BJ (cell line): ENCODE measurements at regions not wholly inside any gene's neighbourhood (a gene's known extent, or its start where the extent isn't known, plus 50 kb on each side); places are given as distances from the start of the nearest gene placed in this dataset.
A peak's percentile ranks its signal among the peaks of the same experiment; 100 is the strongest.

Experiments used
- CTCF ChIA-PET: fragments of 350-600 bp; formaldehyde crosslinking; extraction: SDS; loops from one replicate; lab custom pipeline; 2021; ENCODE audit warnings: antibody characterized with exemption, inconsistent platforms; lab: Yijun Ruan, JAX
- POLR2A ChIA-PET: fragments of 300-600 bp; sonication (Branson Sonifier 250); formaldehyde crosslinking; extraction: SDS; loops from one replicate; lab custom pipeline; 2021; ENCODE audit warnings: antibody characterized with exemption; lab: Charles Lee
- DNase-seq: peaks from one replicate; pipeline ENCODE4 v3.0.0-alpha.2; 2011; ENCODE audit warnings: low read depth
- H3K27me3 ChIP-seq: 2 replicates; pipeline ENCODE4 v1.6.0; 2011; ENCODE audit warnings: low read length; ENCODE audit not compliant: control insufficient read depth, insufficient read depth
- H3K36me3 ChIP-seq: 2 replicates; pipeline ENCODE4 v1.5.1; 2011; ENCODE audit warnings: low read length; ENCODE audit not compliant: control insufficient read depth, insufficient read depth
- H3K4me3 ChIP-seq: 2 replicates; pipeline ENCODE4 v1.5.1; 2011; ENCODE audit warnings: low read depth, mild to moderate bottlenecking, control low read depth, low read length
- TF ChIP-seq, protein P1 (sequence below): IDR thresholded peaks from 2 replicates; pipeline ENCODE4 v1.5.1; 2011; ENCODE audit warnings: low read depth, mild to moderate bottlenecking, control low read depth, inconsistent platforms, low read length, moderate library complexity; ENCODE audit not compliant: insufficient read depth

DNA sequence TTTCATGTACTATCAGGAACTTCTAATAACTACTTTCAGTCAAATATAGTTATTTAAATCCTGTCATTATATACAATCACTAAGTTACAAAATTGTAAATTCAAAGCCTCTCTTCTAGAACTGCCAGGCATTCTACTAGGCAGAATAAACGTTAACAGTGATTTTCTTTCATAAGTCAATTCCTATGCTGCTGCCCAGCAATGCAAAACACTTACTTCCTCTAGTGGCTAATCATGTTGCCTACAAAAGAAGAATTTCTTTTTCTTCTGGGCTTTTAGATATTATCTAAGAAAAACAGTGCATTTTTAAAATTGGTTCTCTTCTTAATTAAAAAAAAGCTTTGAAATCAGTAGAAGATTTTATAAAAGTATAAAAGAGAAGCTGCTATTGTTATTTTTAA lies 509.8 kb upstream of the ADAMTS5 start:
- ChIA-PET CTCF (interaction anchor here (0.5 to 1.0 kb wide), 3 partner anchors 116 to 281 kb away, joined by 3 to 4 read pairs (median 3); no protein-coding TSS in a partner anchor), POLR2A (interaction anchor here (0.5 kb wide), 1 partner anchor 1825 kb away, joined by 3 read pairs; no protein-coding TSS in a partner anchor)
- no peak overlapping the region for H3K4me3 ChIP-seq
- no peak for DNase-seq
- H3K27me3 ChIP-seq = no peaks in the 10 kb centered on the region
- no peaks in the 10 kb centered on the region for H3K36me3 ChIP-seq
- TF ChIP-seq, protein P1, sequence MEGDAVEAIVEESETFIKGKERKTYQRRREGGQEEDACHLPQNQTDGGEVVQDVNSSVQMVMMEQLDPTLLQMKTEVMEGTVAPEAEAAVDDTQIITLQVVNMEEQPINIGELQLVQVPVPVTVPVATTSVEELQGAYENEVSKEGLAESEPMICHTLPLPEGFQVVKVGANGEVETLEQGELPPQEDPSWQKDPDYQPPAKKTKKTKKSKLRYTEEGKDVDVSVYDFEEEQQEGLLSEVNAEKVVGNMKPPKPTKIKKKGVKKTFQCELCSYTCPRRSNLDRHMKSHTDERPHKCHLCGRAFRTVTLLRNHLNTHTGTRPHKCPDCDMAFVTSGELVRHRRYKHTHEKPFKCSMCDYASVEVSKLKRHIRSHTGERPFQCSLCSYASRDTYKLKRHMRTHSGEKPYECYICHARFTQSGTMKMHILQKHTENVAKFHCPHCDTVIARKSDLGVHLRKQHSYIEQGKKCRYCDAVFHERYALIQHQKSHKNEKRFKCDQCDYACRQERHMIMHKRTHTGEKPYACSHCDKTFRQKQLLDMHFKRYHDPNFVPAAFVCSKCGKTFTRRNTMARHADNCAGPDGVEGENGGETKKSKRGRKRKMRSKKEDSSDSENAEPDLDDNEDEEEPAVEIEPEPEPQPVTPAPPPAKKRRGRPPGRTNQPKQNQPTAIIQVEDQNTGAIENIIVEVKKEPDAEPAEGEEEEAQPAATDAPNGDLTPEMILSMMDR = peak; percentile 65

DNA sequence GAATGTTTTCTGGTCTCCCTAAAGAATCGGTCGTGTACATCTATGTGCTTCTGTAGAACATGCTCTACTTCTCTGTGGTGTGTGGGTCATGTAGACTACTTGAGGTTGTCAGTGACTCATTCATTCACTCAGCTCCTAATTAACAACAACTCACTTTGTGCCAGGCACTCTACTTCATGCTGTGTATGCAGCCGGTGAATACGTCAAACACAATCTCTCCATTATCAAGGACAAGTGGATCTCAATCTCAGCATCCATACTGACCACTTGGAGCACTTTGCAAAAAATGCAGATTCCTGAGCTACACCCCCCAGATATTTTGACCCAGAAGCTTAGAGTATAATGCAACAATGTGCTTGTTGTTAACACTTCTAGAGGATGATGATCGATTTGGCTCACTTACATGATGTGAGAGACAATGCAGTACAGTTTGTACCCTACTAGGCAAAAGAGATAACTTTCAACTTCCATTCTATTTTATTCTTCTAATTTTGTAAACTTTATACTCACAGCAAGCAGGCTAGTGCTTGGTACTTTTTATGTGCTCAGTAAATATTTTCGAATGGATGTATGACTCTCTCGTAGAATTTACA lies 508.6 kb upstream of the ADAMTS5 start:
- no peak for DNase-seq
- H3K36me3 ChIP-seq = no peaks in the 10 kb centered on the region
- H3K27me3 ChIP-seq = no peaks in the 10 kb centered on the region
- ChIA-PET CTCF (interaction anchor here (0.7 kb wide), 1 partner anchor 452 kb away, joined by 3 read pairs; no protein-coding TSS in a partner anchor), POLR2A (no interaction called here)
- TF ChIP-seq, protein P1 = no peak
- no peak overlapping the region for H3K4me3 ChIP-seq

DNA sequence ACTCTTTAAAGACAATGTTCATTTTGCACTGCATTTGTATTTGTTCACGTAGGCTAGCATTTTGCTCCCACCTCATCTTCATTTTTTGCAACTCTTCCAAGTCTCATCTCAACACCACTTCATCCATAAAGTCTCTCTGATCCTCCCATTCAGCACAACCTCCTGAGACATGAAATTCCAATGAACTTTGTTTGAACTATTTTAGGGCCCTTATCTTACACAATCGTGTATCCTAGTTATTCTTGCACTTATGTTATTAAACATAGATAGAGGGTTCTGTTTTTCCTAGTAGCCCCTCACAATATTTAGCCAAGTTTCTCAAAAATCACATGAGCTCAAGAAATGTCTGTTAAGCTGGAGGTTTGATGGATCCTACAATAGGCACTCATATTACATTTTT lies 500.5 kb upstream of the ADAMTS5 start:
- TF ChIP-seq, protein P1 = no peak
- CTCF ChIA-PET = no interaction called here

DNA sequence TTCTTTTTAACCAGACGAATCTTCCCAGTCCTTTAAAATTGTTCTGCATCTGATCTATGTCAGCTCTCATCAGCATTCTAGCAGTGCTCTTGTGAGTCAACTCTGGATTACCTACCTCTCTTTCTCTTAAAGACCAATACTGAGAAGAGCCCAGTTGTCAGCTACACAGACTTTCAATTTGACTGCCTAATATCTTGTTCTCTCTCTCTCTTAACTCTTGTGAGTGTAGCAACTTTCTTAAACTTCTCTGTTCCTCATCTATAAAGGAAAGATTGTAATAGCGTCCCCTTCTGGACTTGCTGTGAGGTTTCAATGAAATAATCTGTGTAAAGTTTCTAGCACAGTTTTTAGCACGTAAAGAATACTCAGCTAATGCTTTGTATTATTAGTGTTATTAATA lies 499.3 kb upstream of the ADAMTS5 start:
- ChIA-PET POLR2A (no interaction called here), CTCF (interaction anchor here (0.8 kb wide), 1 partner anchor 11 kb away, joined by 3 read pairs; no protein-coding TSS in a partner anchor)
- TF ChIP-seq, protein P1 = no peak
- DNase-seq = no peak
- Histone ChIP-seq H3K27me3 (no peaks in the 10 kb centered on the region), H3K4me3 (no peak overlapping the region), H3K36me3 (no peaks in the 10 kb centered on the region)

More for the DNA sequence above, 500.5 kb upstream of the ADAMTS5 start:
- Histone ChIP-seq H3K36me3 (no peaks in the 10 kb centered on the region), H3K27me3 (no peaks in the 10 kb centered on the region), H3K4me3 (no peak overlapping the region)
- POLR2A ChIA-PET = no interaction called here
- no peak for DNase-seq

DNA sequence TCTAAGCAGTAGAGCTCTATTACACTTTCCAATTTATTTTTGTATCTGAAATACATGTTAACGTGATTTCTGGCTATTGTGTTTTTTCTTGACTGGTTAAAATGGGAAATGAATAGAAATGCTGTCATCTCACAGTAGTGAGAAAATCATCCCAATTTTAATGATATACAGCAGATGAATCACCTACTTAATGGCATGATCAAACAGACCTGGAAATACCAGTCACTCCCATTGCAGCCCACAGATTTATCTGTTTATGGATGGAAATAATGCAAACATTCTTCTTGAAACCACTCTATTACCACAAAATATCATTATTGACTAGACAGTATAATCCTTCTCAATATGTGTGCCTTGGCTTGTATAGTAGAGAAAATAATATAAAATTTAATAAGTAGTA lies 497.8 kb upstream of the ADAMTS5 start:
- Histone ChIP-seq H3K36me3 (no peaks in the 10 kb centered on the region), H3K27me3 (no peaks in the 10 kb centered on the region), H3K4me3 (no peak overlapping the region)
- no peak for DNase-seq
- TF ChIP-seq, protein P1 = no peak
- POLR2A ChIA-PET = no interaction called here
- CTCF ChIA-PET = no interaction called here
